ENCODE measurements at regions not wholly inside any gene's neighbourhood (a gene's known extent, or its start where the extent isn't known, plus 50 kb on each side); places are given as distances from the start of the nearest gene placed in this dataset.

DNA sequence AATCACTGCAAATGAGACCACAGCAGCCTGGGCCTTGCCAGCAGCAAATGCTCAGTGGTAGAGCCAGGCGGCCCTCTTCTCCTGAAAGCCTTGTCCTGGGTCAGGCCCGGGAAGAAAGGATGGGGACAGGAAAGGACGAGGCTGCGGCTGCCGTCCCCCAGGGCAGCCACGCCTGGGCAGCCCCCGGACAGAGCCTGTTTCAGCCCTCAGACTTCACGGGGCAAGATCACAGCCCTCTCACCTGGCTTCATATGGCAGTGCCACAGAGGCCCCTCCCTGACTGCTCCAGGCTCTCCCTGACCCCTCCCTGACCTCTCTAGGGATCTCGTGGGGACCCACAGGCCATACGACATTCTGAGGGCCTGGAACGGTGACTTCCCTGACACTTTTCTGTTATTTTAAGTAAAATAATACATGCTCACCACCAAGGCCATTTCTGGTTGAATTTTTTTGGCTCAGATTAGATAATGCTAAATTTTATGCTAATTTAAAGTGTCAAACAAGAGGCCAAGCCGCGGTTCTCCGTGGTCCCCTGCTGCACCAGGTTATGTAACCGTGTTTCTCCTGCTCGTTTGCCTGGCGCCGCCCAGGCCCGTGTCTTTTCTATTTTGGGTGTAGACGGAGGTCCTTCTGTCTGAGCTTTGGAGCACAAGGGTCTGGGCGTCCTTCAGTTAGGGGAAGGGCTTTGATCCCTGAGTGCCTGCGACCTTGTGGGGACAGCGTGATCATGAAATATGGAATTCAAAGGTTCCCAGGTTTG, 59.9 kb upstream of the BHLHE23 start:
- H3K9ac ChIP-seq = no peak overlapping the region
- no peaks in the 10 kb centered on the region for H3K36me3 ChIP-seq
- H3K27ac ChIP-seq = no peak overlapping the region
- peaks cover 9% of the 10 kb centered on the region for H3K27me3 ChIP-seq
- no peaks in the 10 kb centered on the region for H3K9me3 ChIP-seq
- H3K4me1 ChIP-seq = peaks cover 57% of the 10 kb centered on the region
- TF ChIP-seq Cebpa-rat (IDR thresholded peaks at IDR 0.05) = no peak
- H3K4me2 ChIP-seq = peak overlapping the region; percentile 62
- no peaks in the 10 kb centered on the region for H4K20me1 ChIP-seq
- H3K4me3 ChIP-seq = no peak overlapping the region

DNA sequence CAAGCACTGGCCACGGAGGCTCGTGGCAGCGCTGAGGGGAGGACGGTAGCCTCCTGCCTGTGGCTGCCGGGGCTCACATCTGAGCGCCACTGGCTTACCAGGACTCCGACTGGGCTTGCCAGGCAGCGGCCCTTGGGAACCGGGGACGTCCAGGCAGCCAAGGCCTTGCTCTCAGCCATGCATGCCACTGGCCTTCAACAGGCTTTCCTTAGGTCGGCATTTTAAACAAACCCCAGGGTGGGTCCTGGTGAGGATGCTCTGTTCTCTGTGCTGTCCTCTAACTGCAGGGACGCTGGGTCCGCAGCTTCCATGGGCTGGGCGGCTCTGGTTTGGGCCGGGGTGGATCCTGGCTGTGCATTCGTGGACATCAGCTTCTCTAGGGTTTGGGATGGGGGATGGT, 59.1 kb upstream of the BHLHE23 start:
- no peak for TF ChIP-seq Cebpa-rat (IDR thresholded peaks at IDR 0.05)
- Histone ChIP-seq H4K20me1 (no peaks in the 10 kb centered on the region), H3K9me3 (no peaks in the 10 kb centered on the region), H3K27ac (no peak overlapping the region), H3K4me2 (peak overlapping the region; percentile 62), H3K4me1 (peaks cover 59% of the 10 kb centered on the region), H3K4me3 (no peak overlapping the region), H3K27me3 (peaks cover 3% of the 10 kb centered on the region; the same call in 1 of the 2 replicates), H3K9ac (no peak overlapping the region), H3K36me3 (no peaks in the 10 kb centered on the region)

DNA sequence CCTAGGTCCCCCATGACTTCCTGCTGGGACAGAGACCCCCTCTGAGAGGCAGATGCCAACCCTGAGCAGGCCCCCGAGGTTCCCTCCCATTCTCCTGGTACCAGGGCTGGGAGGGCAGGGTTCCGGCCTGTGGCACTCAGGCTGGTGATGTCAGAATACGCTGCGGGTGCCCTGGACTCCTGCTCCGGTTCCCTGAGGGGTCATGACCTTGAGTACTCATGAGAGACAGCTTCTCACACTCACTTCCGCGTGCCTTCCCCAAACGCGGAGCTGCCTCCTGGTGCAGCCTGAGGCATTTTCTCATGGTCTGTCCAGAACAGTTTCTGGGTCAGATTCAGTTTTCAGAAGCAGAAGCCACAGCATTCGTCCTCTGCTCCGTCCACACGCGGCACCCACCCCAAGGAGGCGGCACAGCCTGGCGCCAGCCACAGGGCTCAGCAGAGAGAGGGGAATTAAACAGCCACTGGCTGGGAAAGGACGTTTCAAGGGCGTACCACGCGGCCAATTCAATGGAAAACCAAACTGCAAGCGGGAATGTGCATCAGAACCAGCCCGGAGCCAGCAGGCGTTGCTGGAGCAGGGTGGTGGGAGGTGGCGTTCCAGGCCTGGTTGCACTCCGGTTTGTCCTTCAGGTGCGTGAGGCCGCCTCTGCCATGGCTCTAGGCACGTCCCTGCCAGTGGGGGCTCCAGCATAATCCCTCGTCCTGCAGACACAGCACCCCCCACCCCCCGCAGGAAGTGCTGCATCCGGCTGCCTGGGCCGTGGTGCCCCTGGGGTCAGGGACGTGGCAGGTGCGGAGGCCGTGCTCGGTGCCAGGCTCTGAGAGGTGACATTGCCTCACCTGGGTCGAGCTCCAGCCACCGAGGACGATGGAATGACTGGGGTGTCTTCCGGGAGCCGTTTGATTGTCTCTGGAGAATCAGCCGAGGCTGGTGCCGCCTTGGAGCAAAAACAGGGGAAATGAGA, 58.3 kb upstream of the BHLHE23 start:
- Histone ChIP-seq H3K27me3 (no peaks in the 10 kb centered on the region), H4K20me1 (no peaks in the 10 kb centered on the region), H3K4me2 (peak overlapping the region; percentile 62), H3K9ac (no peak overlapping the region), H3K27ac (no peak overlapping the region), H3K36me3 (no peaks in the 10 kb centered on the region), H3K4me1 (peaks cover 65% of the 10 kb centered on the region), H3K9me3 (no peaks in the 10 kb centered on the region), H3K4me3 (no peak overlapping the region)
- TF ChIP-seq Cebpa-rat (IDR thresholded peaks at IDR 0.05) = no peak

DNA sequence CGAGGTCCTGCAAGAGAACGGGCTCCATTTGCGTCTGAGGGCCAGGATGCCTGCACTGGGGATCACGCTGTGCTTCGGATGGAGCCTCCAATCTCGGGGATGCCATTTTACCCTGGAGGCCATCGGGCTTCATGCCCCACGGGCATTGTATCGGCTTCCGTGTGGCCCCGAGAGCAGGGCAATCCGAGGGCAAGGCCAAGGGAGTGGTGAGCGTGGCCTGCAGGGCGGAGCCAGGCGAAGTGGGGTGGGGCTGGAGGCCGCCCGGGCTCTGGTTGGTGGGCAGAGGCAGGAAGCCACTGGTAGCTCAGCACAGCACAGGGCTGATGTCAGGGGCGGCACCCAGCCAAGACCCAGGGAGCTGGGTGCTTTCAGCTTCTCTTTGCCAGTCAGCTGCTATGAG, 57.5 kb upstream of the BHLHE23 start:
- Histone ChIP-seq H3K4me1 (peaks cover 72% of the 10 kb centered on the region), H3K36me3 (no peaks in the 10 kb centered on the region), H3K9me3 (no peaks in the 10 kb centered on the region), H4K20me1 (no peaks in the 10 kb centered on the region), H3K4me3 (no peak overlapping the region), H3K9ac (no peak overlapping the region), H3K27me3 (no peaks in the 10 kb centered on the region), H3K27ac (no peak overlapping the region), H3K4me2 (peak overlapping the region; percentile 62)
- no peak for TF ChIP-seq Cebpa-rat (IDR thresholded peaks at IDR 0.05)

DNA sequence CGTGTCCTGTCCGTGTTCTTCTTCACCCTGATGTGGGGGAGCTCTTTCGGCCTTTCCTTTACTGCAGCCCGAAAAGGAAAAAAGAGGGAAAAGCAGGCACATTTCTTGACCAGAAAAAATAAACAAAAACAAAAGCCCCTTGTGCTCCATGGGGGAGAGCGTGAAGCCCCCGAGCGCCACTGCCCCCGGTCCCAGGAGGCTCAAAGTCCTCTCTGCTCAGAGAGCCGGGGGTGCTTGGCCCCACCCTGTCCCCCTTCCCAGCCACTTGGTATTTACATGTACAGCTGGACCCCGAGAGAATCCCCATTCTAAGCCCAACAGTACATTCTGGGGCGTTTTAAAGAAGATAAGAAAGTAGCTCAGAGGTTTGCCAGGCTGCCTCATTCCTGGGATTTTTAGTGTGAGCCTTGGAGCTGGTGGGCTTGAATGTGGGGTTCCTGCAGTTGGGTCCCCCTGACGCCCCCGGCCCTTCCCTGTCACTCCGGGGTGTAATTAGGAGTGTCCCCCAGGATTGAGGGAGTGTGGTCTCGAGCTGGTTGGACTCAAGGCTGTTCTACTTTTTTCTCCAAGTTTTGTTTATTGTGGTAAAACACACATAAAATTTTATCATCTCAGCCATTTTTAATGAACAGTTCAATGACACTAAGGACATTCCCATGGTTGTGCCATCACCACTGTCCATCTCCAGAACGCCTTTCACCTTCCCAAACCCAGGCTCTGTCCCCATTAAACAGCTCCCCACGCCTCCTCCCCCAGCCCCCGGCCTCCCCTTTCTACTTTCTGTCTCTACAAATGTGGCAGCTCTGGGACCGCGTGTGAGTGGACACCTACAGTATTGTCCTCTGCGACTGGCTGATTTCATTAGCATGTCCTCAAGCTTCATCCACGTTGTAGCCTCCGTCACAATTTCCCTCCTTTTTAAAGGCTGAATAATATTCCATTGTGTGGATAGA, 55.7 kb upstream of the BHLHE23 start:
- Histone ChIP-seq H3K36me3 (no peaks in the 10 kb centered on the region), H3K4me3 (no peak overlapping the region), H3K4me1 (peaks cover 85% of the 10 kb centered on the region), H3K4me2 (peak overlapping the region; percentile 83; the same call in 1 of the 2 replicates), H3K9ac (no peak overlapping the region), H3K27me3 (no peaks in the 10 kb centered on the region), H3K27ac (peak overlapping the region; percentile 37; the same call in 1 of the 2 replicates), H4K20me1 (no peaks in the 10 kb centered on the region), H3K9me3 (no peaks in the 10 kb centered on the region)
- TF ChIP-seq Cebpa-rat (IDR thresholded peaks at IDR 0.05) = no peak

DNA sequence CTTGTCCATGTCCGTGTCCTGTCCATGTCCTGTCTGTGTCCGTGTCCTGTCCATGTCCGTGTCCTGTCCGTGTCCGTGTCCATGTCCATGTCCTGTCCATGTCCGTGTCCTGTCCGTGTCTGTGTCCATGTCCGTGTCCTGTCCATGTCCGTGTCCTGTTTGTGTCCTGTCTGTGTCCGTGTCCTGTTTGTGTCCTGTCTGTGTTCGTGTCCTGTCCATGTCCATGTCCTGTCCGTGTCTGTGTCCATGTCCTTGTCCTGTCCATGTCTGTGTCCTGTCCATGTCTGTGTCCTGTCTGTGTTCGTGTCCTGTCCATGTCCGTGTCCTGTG, 55.0 kb upstream of the BHLHE23 start:
- Histone ChIP-seq H3K4me1 (peaks cover 79% of the 10 kb centered on the region), H3K4me2 (peak overlapping the region; percentile 83), H3K36me3 (no peaks in the 10 kb centered on the region), H3K4me3 (no peak overlapping the region), H3K27me3 (no peaks in the 10 kb centered on the region), H3K9ac (no peak overlapping the region), H3K9me3 (no peaks in the 10 kb centered on the region), H3K27ac (peak overlapping the region; percentile 37; the same call in 1 of the 2 replicates), H4K20me1 (no peaks in the 10 kb centered on the region)
- TF ChIP-seq Cebpa-rat (IDR thresholded peaks at IDR 0.05) = no peak

DNA sequence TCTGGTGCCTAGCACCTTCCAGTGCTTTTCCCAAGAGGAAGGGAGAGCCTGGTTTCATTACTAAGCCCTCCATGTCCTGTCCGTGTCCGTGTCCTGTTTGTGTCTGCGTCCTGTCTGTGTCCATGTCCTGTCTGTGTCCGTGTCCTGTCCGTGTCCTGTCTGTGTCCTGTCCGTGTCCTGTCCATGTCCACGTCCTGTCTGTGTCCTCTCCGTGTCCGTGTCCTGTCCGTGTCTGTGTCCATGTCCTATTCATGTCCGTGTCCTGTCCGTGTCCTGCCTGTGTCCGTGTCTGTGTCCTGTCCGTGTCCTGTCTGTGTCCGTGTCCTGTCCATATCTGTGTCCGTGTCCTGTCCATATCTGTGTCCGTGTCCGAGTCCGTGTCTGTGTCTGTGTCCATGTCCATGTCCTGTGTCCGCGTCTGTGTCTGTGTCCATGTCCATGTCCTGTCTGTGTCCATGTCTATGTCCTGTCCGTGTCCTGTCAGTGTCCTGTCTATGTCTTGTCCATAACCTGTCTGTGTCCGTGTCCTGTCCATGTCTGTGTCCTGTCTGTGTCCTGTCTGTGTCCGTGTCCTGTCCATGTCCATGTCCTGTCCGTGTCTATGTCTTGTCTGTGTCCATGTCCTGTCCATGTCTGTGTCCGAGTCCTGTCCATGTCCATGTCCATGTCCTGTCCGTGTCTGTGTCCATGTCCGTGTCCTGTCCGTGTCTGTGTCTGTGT, 54.4 kb upstream of the BHLHE23 start:
- Histone ChIP-seq H4K20me1 (no peaks in the 10 kb centered on the region), H3K4me3 (no peak overlapping the region), H3K9ac (peak overlapping the region; percentile 42), H3K9me3 (no peaks in the 10 kb centered on the region), H3K36me3 (no peaks in the 10 kb centered on the region), H3K4me1 (peaks cover 79% of the 10 kb centered on the region), H3K4me2 (peak overlapping the region; percentile 83), H3K27ac (peak overlapping the region; percentile 88), H3K27me3 (no peaks in the 10 kb centered on the region)
- no peak for TF ChIP-seq Cebpa-rat (IDR thresholded peaks at IDR 0.05)

DNA sequence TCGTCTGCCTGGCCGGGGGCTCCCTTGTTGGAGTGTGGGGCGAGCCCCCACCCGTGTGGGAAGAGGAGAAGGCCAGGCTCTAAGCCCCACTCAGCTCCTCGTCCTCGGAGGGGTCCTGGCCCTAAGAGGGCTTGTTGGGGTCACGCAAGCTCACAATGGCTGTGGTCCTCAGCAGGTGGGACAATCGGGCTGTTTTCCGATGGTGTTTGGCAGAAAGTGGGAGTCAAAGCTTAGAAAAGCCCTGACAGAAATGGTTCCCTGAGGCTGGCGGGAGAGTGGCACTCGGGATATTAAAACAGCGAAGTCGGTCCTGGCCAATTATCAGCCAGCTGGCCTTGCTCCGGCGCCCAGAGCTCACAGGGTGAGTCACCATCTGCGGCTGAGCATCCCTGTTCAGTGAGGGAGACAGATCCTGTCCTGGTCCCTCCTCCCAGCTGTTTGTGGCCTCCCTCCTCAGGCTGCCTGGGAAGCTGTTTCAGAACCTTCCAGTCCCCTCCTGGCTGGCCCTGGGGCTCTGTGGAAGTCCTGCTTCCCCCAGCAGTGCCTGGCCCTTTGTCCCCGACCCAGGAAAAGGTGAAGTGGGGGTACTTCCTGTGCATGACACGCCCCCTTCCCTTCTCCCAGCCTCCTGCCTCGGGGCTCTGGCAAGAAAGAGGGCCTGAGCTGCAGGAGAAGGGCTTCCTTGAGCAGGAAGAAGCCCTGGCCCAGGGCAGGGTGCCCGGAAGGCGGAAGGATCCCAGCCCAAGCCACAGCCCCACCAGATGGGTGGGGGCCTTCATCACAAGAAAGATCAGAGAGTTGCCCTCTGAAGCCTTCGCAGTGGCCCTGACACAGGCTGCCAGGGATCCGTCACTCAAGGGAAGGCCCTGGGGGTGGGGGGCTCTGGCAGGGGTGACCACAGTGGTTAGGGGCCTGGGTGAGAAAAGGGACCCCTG, 53.6 kb upstream of the BHLHE23 start:
- H3K9me3 ChIP-seq = no peaks in the 10 kb centered on the region
- H3K27me3 ChIP-seq = no peaks in the 10 kb centered on the region
- H3K4me1 ChIP-seq = peaks cover 79% of the 10 kb centered on the region
- peak overlapping the region; percentile 42 for H3K9ac ChIP-seq
- peak overlapping the region; percentile 88 for H3K27ac ChIP-seq
- no peaks in the 10 kb centered on the region for H4K20me1 ChIP-seq
- no peak for TF ChIP-seq Cebpa-rat (IDR thresholded peaks at IDR 0.05)
- H3K4me2 ChIP-seq = peak overlapping the region; percentile 83
- H3K36me3 ChIP-seq = no peaks in the 10 kb centered on the region
- H3K4me3 ChIP-seq = 0 out of 2 replicates have a peak overlapping the region, but pooled peaks have one; percentile 20
